NCI-H1436 treated with DMSO at 0.1 percent for 48 hours (cell line): ENCODE measurements at regions not wholly inside any gene's neighbourhood (a gene's known extent, or its start where the extent isn't known, plus 50 kb on each side); places are given as distances from the start of the nearest gene placed in this dataset.
"Not testable (repeated sequence)": the region's sequence is repeated elsewhere in the genome, so short reads cannot be mapped to it uniquely, and the experiment has no call there.

Experiments used
- DNase-seq: peaks from one replicate; lab custom pipeline; 2025; lab: John Stamatoyannopoulos, UW

- no peak for DNase-seq
These were observed 566.5 kb upstream of the B3GAT1 start for GRCh38 chr11:134978388-134979088.

GRCh38 chr11:134976551-134976950, 564.5 kb upstream of the B3GAT1 start:
- DNase-seq, result no peak

GRCh38 chr11:134975866-134976376, 563.9 kb upstream of the B3GAT1 start:
- DNase-seq, result no peak

GRCh38 chr11:134973801-134974200, 561.8 kb upstream of the B3GAT1 start:
- no peak for DNase-seq

- no peak for DNase-seq
These were observed 559.3 kb upstream of the B3GAT1 start for GRCh38 chr11:134971381-134971780.

- no peak for DNase-seq
These were observed 555.7 kb upstream of the B3GAT1 start for GRCh38 chr11:134967746-134968145.

- DNase-seq, result not testable (repeated sequence)
These were observed 549.3 kb upstream of the B3GAT1 start for GRCh38 chr11:134961386-134961785.

GRCh38 chr11:134958870-134959269, 546.8 kb upstream of the B3GAT1 start:
- no peak for DNase-seq

GRCh38 chr11:134958336-134958640, 546.2 kb upstream of the B3GAT1 start:
- no peak for DNase-seq

- DNase-seq, result no peak
These were observed 545.7 kb upstream of the B3GAT1 start for GRCh38 chr11:134957540-134958335.

- DNase-seq, result no peak
These were observed 544.6 kb upstream of the B3GAT1 start for GRCh38 chr11:134956450-134957210.

- not testable (repeated sequence) for DNase-seq
These were observed 543.9 kb upstream of the B3GAT1 start for GRCh38 chr11:134955970-134956369.

- no peak for DNase-seq
These were observed 543.2 kb upstream of the B3GAT1 start for GRCh38 chr11:134955281-134955680.

- not testable (repeated sequence) for DNase-seq
These were observed 542.4 kb upstream of the B3GAT1 start for GRCh38 chr11:134954456-134954855.

- not testable (repeated sequence) for DNase-seq
These were observed 541.5 kb upstream of the B3GAT1 start for GRCh38 chr11:134953417-134953970.

GRCh38 chr11:134951305-134951700, 539.3 kb upstream of the B3GAT1 start:
- no peak for DNase-seq

GRCh38 chr11:134950692-134951304, 538.8 kb upstream of the B3GAT1 start:
- no peak for DNase-seq

- no peak for DNase-seq
These were observed 537.4 kb upstream of the B3GAT1 start for GRCh38 chr11:134949121-134950090.

- no peak for DNase-seq
These were observed 535.5 kb upstream of the B3GAT1 start for GRCh38 chr11:134947556-134947955.

- no peak for DNase-seq
These were observed 534.0 kb upstream of the B3GAT1 start for GRCh38 chr11:134945993-134946392.

GRCh38 chr11:134944986-134945385, 532.9 kb upstream of the B3GAT1 start:
- DNase-seq, result no peak
